ENCODE measurements at regions not wholly inside any gene's neighbourhood (a gene's known extent, or its start where the extent isn't known, plus 50 kb on each side); places are given as distances from the start of the nearest gene placed in this dataset.

DNA sequence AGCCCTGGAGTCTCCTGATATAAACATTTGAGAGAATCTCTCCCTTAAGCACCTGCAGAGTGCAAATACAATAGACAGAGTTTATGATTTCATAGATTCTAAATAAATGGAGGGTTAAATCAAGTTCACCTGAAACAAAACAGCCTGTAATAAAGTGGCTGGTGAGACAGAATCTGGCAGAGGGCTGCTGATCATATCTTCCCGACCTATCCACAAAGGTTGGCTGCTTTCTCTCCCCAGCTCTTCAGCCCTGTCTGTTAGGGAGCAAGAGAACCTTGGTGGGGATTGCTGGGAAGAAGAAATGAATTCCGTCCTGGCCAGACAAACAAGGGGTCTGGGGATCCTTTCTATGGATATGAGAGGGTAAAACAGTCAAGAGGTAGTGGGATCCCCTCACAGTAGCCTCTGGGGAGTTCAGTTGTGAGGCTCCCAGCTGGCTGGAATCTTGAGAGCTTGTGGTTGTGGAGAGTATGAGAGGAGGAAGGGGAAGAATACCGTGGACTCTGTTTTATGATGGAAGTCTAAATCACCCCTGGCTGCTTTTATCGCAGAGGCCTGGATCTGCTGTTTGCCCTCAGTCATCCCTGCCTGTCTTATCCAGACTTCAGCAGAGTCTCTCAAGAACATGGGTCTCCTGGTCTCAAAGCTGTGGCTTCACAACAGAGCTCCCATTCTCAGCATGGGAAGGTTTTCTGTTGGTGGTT lies 451.3 kb downstream of the NTRK3 start:
- no peak for DNase-seq

GRCh38 chr15:87804451-87804850 lies 452.1 kb downstream of the NTRK3 start:
- no peak for DNase-seq

DNA sequence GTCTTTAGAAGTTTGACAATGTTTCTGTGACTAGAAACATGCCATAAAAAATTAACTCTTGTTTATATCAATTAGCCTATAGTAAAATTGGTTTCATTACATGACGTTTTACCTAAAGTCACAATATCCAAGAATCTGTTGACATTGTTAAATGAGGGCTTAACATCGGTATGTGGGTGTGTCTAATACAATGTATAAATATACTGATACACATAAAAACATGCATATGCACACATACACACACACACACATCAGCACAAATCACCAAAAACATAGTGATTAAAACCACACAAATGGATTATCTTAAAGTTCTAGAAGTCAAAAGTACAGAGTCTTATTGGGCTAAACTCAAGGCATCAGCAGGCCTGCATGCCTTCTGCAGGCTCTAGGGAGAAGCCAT lies 456.7 kb downstream of the NTRK3 start:
- DNase-seq = no peak

- no peak for DNase-seq
Measured at GRCh38 chr15:87799428-87799827, 457.1 kb downstream of the NTRK3 start.

GRCh38 chr15:87793725-87794124 lies 462.8 kb downstream of the NTRK3 start:
- DNase-seq = no peak

- no peak for DNase-seq
Measured at GRCh38 chr15:87792250-87793040, 464.1 kb downstream of the NTRK3 start.

DNA sequence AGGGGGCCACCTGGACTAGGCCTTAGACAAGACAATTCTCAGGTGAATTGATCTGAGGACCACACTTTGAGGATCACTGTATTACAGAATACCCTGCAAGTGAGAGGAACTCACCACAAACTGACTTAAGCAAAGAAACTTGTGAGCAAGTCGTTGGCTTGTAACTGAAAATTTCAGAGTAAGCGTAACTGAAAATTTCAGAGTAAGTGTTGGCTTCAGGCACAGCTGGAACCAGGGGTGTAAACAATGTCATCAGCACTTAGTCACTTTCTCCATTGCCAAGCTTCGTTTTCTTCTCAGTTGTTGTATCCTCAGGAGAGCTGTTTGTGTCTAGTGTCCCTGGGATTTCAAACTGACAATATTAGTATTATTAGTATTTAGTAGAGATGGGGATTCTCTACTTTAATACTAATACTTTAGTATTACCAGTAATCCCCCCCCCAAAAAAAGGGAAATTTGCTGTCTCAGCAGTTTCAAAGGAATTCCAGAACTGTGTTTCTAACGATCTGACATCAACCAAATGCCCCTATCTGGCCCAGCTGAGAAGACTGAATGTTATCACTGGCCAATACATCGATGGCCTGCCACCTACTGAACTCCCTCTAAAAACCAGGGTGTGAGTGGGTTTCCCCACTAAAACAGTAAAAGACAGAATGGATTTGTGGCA lies 474.4 kb downstream of the NTRK3 start:
- no peak for DNase-seq

GRCh38 chr15:87779746-87780145 lies 476.8 kb downstream of the NTRK3 start:
- DNase-seq = no peak

DNA sequence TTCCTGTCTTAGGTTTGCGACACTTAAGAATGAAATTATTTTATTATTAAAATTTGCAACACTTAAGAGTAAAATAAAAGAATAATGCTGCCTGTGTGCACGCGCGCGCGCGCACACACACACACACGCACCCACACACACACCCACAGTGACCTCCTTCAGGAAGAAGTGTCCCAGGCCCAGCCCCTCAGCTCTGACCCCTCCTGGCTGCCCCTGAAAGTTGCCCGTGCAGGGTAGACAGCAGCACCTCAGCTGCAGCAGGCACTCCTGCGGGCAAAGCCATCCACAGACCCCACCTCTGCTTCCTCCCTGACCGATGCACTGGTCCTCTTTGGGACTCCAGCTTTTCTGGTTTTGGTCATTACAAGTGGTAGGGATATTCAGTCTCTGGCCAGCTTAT lies 478.2 kb downstream of the NTRK3 start:
- no peak for DNase-seq

DNA sequence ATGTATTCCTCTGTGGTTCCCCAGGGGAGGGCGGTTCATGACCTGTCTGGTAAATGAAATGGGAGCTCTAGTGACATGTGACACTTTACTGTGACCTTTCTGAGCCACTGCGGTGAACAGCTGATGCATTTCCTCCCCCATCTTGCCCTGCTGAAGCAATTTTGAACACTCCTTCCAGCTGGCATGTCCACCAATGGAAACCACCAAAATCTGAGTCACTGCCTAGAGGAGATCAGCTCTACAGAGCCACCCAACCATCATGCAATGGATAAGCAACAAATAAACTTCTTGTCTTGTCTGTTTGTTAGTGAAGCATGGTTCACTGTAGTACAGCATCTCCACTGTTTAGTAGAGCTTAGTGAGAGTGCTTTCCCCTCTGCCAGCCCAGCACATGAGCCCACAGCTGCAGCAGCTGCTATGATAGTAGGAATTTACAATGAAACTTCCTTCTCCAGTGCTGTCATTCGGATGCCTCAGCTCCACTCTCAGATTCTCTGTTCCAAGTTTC lies 479.4 kb downstream of the NTRK3 start:
- no peak for DNase-seq

DNA sequence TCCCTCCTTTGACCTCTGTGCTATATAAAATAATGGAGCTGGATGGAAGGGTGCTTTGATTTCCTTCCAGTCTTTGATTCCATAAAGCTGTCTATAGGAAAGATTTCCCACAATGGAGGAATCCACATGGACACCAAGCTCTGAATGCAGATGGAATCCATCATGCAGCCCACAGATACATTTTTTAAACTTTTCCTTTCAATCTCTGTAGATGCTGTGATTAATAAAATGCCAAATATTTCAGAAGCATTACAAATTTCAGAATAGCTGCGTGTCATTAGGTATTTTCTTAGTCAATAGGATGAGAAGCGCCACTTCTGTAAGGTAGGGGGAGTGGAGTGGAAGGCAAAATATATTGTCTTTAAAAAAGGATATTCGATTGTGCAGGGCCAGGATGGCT lies 489.0 kb downstream of the NTRK3 start:
- no peak for DNase-seq

DNA sequence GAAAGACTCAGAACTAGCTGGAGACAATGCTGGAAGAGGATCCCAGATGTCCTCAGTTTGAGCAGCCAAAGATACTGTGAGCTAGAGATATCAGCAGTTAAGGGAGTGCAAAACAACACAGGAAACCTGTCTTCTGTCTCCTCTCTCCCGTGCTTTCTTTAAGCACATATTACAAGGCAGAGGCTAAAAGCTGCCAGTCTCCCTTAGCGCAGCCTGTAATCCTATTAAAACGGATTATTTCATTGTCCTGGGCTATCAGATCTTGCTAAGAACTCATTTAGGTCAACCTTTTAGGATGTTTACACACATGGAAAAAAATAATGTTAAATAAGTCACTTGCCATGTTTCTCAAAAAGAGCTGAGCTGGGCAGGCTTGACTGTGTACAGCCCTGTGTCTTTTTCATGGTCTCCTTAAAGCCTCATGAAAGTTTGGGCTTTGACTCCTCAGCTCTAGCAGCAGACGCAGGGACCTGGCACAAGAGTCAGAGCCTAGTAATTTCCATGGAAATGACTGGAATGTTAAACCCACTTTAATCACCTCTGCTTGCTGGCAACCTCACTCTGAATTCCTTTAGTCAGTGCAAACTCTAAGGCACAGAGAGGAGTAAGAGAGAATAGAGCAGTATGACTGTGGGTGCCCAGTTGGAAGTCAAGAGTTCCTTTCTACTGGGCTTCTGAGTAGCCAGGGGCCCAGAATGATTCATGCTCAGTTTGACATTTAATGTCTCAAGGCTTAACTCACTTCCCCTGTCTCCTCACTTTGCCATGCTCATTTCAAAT lies 491.9 kb downstream of the NTRK3 start:
- DNase-seq = no peak

DNA sequence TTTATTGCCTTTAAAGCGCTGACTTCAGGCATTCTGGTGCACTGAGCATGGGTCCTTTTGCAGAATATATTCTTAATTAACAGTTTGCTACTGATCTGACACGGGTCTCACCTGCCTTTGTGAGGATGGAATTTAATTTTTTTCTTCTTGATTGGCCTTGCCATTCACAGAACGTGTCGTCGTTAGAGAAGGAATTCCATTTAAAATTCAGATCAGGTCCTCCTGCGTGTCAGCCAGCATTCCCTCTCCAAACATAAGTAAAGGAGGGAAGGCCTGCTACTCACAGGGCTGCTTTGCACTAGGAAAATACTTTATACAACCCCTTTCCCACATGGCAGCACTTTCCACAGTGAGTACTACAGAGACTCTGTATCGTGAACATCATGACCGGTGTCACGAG lies 492.7 kb downstream of the NTRK3 start:
- DNase-seq = no peak

DNA sequence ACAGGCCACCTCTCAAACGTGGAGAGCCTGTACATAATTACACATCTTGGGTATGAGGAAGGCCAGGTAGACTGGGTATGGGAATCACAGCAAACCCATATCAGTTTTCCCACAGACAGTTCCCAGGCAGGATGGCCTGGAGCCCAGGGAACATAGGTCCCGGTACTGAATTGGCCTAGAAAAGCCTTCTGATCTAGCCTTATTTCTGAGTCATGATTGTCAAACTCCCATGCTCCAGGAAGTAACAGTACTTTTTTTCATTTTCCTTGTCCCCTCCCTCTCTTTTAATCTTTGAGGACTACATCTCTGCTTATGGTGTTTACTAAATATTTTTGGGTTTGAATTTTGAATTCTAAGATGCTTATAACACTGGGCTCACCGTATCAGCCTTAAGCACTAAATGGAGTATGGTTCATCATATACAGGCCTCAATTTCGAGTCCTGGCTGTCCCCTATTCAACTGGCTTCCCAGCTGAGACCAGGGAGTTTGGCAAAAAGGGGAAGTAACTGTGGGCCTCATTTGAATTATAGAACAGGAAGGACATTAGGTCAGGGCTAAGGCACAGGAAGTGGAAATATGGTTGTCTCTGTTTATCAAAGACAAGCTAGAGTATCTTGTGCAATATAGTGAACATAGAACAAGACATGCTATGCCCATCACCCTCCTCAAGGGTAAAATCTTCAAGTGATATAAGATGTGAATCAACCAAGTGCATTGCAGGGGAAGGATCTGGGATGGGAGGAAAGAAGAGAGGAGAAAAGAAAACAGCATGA lies 494.6 kb downstream of the NTRK3 start:
- DNase-seq = no peak

DNA sequence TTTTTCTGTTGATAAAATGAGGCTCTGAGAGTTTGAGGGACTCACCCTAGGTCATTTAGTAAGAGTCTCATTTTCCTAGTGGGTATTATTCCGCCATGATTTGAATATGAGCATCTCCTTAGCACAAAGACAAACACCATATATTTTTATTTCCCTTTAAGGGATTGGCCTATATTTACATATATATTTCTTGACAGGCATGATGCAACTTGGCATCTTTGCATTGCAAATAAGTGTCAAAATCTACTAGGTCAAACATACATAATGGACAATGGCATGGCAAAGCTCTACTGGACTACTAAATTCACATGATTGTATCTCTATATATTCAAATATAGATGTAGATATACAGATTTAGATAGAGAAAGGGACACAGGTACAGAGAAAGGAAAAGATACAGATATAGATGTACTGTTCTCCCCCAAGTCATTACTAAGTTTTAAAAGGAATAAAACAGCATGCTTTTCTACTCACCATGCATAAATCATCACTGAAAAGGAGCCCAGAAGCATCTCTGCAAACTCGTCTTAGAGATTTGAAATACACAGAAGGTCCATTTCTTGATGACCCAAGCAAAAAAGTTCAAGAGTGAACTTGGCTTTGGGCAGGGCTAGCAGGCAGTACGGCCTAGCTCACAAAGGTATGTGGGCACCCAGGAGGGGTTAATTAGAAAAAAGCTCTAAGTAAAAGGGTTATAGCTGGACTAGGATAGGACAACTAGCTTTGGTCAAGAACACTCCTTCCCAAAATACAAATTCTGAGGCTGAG lies 495.8 kb downstream of the NTRK3 start:
- no peak for DNase-seq

- no peak for DNase-seq
Measured at GRCh38 chr15:87758794-87759418, 497.6 kb downstream of the NTRK3 start.

DNA sequence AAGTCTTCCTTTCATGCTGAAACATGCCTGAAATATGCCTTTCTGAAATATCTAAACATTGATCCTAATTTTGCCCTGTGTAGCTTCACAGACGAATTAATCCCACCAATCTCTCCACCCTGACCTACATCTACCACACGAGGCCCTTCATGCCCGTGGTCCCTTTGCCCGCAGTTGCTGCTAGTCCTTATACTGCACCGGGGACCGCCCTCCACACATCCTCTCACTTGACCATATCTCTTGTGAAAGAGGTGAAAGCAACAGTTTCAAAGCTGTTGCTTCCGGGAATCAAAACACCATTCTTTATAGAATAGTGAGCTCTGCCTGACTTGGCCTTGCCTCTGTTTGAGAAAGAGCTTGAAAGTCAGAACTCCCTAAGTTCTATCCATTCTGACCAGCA lies 499.5 kb downstream of the NTRK3 start:
- no peak for DNase-seq

DNA sequence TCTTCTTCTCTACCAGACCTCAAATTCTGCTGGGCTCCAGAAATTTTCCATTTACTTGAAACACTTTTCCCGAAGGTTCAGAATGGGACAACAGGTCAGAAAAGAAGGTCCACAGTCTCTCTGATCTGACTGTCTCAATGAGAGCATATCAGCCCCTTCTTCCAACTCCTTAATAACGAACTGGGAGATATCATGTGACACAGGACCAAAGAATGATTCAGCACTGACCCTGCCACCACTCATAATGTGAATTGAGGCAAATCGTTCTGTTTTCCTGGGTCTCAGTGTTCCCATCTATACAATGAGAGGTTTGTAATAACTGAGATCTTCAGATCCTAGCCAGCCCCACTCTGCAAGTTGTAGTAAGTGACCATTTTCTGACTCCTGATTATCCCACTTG lies 500.5 kb downstream of the NTRK3 start:
- DNase-seq = no peak

DNA sequence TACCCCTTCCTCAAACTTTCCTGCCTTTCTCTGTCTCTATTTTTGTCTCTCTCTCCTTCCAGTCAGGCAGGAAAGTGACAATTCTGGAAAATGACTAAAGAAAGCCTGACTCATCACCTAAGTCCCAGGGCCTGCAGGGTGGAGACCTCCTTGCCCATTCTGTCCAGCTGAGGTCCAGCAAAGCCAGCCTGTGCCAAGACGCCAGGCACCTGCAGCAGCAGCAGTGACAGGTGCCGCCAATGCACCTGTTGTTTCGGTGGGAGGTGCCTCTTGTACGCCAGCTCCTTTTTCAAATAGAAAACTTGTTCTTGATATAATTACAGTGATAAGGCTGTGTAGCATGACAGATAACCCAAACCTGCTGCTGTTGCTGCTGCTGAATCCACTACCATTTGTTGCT lies 501.3 kb downstream of the NTRK3 start:
- peak; percentile 1 for DNase-seq

DNA sequence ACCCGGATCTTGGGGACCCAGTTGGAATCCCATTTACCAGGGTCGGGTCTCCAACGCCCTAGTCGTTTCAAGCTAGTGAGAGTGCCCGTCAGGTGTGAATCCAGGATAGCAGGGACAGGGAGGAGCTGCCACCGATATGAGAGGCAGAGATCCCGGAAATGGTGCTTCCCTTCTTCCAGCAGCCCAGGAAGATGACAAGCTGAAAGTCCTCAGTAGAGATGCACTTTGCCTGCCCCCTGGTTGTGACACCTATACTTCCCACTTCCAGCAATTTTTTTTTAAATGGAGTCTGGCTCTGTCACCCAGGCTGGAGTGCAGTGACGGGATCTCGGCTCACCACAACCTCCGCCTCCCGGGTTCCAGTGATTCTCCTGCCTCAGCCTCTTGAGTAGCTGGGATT lies 503.0 kb downstream of the NTRK3 start:
- no peak for DNase-seq

Measured in DMS53 (cell line).